CD4-positive, alpha-beta T cell treated with Interleukin-17A for 4 hours (primary cell): ENCODE measurements at regions not wholly inside any gene's neighbourhood (a gene's known extent, or its start where the extent isn't known, plus 50 kb on each side); places are given as distances from the start of the nearest gene placed in this dataset.

Experiments used
- DNase-seq: peaks from one replicate; pipeline ENCODE4 v3.0.0-alpha.2; 2020; ENCODE audit warnings: mixed read lengths

DNA sequence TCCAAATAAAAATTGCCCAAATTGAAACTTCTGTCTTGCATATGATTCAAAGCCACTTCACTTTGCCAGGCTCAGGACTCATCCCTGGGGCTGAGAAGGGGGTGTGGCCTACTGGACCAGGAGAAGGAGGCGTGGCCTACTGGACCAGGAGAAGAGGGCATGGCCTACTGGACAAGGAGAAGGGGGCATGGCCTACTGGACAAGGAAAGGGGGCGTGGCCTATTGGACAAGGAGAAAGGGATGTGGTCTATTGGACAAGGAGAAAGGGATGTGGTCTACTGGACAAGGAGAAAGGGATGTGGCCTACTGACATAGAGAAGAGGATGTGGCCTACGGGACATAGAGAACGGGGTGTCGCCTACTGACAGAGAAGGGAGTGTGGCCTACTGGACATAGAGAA lies 405.3 kb downstream of the RRAGC start:
- DNase-seq: no peak

DNA sequence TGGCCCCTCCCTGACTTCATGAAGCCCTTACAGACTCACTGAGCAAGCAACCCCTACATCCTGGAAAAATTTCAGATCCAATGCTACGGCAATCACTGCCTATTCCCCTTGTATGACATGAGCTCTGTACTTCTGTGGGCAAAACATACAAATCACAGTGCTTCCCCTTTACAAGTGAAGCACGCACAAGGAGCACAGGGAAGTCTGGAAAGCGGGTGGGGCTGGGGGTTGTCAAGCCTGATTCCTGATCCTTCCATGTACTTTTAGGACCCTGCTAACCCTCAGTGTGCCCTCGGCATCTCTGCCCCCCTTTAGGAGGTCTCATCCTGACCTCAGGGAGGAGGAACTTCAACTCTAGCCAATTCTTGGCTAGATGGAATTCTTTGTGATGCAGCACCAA lies 405.7 kb upstream of the POU3F1 start:
- DNase-seq: no peak

DNA sequence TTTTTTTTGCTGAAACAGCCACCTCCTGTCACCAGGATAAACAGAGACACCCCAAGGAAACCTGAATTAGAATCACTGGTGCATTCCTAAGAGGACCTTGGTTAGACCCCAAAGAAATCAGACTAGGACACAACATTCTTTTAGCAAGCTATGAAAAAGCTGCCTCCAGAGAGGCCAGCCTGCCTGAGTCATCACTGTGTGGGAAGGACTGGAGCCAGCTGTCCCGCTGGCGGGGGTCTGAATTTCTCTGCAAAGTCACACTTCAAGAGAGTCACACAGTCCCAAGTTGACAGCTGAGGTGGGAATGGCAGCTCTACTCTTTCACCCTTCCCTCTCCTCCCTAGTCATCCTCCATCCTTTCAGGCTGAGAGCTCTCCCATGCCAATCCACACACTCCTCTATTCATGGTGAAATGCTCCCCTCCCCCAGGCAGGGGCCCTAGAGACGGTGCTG lies 405.0 kb upstream of the POU3F1 start:
- no peak for DNase-seq

DNA sequence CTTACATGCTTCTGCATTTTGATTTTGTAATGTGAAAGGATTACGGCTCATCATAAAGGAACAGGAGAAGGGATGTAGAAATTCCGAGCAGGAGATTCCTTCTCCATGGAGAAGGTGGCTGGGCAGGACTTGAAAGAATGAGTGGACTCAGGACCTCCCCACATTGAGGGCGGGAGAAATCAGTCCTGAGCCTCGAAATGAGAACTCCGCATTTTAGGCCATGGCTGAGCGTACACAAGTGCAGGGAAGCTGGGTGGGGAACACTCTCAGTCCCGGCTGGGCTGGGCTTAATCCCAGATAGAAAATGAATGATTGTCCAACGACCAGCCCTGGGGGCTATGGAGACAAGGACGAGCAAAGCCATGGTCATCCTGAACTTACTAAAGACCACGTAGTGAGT lies 402.3 kb upstream of the POU3F1 start:
- DNase-seq: no peak

DNA sequence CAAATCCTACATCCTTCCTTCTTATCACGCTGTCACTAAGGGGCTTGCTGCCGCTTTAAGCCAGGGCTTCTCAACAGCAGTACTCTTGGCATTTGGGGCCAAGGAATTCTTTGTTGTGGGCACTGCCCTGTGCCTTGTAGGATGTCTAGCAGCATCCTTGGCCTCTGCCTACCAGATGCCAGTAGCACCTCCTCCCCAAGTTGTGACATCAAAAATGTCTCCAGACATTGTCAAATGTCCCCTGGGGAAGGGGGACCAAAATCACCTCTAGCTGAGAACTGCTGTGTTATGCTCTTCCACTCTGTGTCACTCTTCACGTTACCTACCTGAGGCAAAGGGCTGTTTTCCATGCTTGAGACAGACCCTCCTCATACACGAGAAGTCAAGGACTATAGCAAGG lies 400.3 kb upstream of the POU3F1 start:
- no peak for DNase-seq

DNA sequence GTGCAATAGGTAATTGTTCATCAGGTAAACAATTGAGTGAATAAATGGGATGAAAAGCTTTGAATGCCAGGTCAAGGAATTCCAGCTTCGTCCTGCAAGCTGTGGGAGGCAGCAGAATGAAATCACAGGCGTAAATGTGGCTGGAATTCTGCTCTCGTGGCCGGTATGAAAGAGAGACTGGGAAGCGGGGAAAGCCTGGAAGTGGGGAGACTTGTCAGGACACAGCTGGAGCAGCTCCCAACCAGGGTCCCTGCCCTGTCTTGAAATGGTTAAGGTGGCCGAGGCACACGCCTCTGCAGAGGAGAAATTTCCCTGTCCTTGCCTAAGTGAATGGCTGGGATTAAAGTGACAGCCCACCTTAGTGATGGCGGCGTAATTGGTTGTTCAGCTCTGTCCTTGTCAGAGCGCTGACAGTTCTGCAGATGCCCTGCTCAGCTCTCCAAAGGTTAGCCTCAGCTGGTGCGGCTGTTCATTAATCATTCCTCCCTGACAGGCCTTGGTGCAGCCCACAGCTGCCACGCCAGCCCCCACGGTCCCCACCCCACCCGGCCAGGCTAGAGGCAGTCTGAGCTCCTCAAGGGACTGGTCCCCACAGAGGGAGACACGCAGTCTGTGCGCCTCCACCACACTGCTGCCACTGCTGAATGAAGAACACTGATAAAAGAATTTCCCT lies 398.3 kb upstream of the POU3F1 start:
- DNase-seq: no peak

DNA sequence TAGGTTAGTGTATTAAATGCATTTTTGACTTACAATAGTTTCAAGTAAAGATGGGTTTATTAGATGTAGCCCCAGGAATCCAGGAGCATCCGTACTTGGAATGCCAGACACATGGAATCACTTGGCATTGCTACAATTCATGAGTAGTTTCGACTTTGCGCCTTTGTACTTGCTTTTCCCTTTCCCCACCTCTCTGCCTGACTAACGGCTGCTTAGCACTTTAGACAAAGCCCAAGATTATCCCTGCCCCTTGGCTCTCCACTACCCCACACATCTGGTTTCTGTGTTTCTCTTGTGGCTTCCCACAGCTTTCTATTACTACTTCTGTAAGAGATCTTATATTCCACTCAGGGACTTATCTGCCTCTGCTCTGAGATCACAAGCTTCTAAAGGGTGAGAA lies 397.7 kb upstream of the POU3F1 start:
- DNase-seq: no peak

DNA sequence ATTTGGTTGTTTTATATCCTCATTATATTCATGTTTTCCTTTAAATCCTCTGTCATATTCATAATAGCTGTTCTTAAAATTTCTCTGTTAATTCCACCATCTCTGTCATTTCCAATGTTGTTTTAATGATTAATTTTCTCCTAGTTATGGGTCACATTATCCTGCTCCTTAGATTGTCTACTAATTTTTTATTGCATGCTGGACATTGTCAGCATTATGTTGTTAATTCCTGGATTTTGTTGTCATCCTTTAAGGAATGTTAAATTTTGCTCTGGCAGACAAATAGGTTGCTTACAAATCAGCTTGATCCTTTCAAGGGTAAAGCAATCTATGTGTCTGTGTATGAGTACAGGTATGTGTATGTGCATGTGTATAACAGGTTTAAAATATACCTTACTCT lies 393.8 kb upstream of the POU3F1 start:
- no peak for DNase-seq

DNA sequence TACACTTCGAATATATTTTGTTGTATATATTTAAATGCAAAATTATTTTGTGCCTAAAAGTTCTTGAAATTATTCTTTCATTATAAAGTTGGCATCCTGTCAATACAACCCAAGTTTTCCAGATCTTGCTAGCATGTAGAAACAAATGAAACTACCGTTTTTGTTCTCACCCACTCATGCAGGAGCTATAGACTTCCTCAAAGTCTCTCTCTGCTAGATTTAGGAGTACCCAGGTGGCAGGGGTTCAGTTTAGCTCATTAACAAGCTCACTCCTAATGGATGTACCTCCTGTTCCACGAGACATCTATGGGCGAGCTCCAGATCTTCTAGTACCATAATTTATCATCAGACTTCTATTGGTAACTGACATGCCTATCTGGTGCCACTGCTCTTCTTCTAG lies 390.2 kb upstream of the POU3F1 start:
- DNase-seq: no peak

DNA sequence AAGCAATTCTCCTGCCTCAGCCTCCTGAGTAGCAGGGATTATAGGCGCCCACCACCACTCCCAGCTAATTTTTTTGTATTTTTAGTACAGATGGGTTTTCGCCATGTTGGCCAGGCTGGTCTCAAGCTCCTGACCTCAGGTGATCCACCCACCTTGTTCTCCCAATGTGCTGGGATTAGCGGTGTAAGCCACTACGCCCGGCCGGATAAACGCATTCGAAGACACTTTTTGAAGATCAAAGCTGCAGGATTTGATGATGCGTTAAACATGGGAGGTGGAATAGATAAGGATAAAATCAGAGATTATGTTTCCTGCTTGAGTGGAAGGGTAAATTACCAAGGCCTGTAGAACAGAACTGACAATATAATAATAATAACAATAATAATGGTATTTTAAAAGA lies 389.4 kb upstream of the POU3F1 start:
- DNase-seq: no peak

DNA sequence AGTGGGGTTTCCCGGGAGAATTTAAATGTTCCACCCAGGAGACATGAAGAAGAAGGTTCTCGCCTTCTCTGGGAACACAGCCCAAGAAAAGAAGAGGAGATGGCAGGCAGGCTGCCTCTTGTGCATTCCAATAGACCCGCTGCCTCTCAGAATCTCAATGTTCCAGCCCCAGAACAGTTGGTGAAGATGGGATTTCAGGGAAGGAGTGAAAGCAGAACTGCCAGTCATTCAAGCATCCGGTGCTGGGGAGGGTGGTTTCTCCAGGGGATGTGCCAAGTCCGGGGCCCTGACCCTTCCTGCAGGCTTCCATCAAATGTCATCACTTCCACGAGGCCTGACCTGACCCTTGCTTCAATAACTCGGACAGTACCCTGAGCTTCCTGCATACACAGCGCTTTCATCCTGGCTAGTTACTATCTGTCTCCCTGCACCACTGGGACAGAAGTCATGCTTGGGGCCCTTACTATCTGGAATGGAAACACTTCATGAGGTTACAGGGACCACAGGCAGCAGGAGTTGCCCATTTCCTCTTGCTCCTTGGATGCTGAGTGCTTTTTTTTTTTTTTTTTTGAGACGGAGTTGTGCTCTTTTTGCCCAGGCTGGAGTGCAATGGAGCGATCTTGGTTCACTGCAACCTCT lies 386.6 kb upstream of the POU3F1 start:
- DNase-seq: no peak

DNA sequence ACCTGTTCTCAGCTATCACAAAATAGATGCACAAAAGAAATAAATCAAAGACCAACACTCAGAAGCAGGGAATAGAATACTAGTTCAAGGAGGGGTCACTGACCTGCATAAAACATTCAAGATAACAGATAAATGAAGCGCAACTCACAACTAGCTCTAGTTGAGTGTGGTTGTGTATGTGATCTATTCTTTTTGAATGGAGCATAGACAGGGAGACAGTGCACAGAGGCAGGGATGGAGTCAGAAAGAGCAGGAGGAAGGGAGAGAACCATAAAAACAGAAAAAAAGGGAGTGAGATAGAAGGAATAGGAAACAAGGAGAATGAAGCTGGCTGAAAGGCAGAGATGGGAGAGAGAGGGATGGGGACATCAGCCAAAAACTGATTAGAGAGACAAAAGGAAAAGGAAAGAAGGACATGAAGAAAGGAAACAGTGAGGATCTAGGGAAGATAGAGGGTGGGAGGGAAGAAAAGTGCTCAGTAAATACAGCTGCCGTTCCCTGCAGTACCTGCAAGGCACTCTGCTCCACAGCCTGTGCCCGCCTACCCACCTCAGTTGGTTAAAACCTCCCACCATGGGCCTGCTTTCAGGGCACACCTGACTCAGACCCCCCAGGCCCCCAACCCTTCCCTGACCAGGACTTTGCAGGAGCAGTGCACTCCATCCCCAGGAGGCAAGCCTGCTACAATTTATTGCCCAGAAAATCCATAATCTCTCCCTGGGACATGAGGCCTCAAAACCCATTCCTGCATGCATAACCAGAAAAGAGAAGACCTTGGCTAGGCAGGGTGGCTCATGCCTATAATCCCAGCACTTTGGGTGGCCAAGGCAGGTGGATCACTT lies 385.2 kb upstream of the POU3F1 start:
- no peak for DNase-seq

DNA sequence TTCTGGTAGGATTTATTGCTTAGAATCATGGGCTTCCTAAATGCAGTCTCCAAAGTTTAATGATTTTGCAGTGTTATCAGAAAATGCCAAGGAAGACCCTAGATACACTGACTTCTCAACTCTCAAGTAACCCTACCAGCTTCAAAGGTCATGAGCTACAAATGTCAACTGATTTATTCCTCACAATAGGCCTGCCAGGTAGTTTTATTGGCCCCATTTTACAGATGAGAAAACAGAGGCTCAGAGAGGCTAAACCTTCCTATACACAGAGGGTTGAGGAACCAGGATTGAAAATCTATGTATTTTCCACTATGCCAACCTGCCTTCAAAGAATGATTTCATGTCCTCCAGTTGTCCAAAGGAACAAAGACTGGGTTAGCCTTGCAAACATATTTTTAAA lies 384.4 kb upstream of the POU3F1 start:
- DNase-seq: no peak

DNA sequence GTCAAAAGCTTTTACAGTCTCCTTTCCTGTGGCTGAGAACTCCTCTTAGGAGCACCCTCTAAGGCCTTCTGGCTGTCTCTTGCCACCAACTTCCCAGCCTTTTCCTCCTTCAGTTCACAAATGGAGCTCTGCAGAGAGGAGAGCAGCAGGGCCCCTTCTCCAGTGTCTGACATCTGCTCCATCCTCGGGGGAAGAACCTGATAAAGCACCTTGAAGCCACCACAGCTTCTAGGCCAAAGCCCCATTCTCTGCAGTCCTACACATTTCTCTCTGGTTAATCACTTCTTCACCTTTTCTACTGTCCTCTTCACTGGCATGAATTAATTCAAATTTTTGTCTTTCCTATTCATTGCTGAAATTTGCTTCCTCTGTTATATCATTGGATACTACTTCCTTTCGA lies 378.1 kb upstream of the POU3F1 start:
- DNase-seq: no peak

DNA sequence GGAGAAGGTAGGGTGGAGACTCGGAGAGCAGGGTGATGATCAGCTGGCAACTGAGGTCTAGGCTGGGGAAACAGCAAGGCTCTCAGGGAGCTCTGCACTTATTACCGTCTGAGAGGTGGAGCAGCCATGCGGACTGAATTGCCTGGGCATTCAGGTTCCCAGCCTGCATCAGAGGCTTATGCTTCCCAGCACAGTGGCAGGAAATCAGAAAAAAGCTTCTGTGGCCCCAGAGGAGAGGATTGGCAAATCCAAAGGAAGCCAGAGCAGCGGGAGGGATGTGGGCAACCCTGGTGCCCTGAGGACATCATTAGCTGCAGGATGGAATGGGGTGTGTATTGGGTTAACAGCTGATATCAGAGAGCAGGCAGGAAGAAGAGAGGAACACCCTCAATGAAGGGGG lies 374.1 kb upstream of the POU3F1 start:
- no peak for DNase-seq

DNA sequence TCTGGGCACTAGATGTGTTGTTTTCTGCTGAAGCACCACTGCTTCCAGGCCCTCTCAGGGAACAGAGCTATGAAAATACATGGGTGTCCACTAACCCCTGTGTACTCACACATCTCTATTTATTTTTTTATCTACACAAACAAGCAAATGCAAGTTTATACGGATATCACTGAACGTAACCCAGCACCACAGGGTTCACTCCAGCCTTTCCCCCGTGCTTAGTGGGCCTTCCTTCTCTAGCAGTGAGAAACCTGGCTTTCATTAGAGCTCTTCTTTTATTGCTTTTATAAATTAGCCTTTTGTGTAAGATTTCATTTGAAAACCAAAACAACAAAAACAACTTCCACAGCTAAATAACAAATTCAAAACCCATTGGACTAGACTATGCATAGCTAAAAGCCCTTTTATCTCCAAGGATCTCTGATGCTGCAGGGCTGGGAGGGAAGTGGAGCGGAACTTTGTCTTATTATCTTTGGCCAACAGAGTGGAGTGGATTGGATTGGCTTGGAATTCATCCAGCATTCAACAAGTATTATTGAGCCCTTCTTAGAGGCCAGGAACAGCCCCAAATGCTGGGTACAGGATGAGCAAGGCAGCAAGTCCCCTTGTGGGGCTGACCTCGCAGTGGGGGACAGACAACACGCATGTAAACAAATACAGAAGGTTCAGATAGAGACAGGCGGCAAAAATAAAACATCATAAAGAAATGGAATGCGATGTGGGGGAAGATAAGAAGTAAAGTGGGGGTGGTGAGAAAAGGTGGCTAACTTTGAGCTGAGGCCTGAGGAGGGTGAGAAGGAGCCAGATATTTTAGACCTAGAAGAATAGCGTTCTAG lies 371.8 kb upstream of the POU3F1 start:
- no peak for DNase-seq

DNA sequence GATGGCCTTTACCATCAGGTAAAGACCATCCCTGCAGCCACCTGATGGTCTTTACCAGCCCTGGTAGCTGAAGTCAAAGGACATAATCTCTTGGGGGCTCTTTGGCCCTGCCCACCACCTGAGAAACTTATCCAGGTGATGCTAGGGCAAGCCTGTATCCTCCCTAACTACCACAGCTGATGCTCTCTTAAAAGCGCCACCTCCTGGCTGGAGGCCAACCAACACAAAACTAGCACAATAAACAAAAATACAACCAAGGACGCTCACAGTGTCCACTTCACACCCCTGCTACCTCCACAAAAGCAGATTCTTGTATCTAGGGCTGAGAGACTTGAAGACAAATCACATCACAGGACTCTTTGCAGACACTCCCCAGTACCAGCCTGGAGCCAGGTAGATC lies 357.1 kb upstream of the POU3F1 start:
- no peak for DNase-seq

DNA sequence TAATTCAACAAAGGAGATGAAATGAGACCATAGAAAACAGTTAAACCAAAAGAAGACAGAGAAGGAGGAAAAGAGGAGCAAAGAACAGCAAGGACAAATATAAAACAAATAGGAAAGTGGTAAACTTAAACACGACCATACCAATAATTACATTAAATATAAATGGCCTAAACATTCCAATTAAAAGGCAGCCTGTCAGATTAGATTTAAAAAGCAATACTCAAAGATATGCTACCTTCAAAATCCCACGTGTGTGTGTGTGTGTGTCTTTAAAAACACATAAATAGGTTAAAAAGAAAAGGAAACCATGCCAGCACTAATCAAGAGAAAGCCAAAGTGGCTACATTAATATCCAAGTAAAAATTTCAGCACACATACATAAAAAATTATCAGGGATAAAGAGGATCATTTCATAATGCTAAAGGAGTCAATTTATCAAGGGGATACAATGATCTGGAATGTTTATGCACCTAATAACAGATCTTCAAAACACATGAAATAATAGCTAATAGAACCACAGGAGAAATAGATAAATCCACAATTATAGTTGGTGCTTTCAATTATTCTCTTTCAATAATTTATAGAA lies 355.7 kb upstream of the POU3F1 start:
- DNase-seq: no peak

DNA sequence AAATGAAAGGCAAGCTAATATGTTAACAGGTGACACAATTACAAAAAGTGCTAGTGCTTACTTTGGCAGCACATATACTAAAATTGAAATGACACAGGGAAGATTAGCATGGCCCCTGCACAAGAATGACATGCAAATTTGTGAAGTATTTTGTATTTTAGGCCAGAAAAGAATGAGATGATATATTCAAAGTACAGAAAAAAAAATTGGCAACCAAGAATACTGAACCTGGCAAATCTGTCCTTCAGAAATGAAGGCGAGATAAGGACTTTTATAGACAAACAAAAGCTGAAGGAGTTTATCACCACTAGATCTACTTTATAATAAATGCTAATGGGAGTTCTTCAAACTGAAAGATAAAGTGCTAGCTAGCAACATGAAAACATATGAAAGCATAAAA lies 350.0 kb upstream of the POU3F1 start:
- DNase-seq: no peak

DNA sequence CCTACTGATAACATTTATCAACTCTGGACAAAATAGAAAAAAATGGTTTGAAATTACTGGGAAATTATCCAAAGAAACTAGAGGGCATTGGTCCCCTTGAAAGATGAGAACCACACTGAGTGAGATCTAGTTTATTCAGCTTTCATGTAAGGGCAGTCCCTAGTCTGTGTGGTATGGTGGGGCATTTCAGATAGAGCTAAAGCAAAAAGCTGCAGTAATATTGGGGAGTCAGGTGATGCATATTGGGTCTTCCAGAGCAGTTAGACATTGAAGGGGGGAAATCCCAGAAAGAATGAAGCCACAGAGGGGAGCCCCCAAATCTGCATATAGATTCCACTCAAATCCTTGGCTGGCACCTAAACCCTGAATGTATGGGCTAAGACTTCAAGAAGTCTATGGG lies 347.7 kb upstream of the POU3F1 start:
- DNase-seq: no peak

DNA sequence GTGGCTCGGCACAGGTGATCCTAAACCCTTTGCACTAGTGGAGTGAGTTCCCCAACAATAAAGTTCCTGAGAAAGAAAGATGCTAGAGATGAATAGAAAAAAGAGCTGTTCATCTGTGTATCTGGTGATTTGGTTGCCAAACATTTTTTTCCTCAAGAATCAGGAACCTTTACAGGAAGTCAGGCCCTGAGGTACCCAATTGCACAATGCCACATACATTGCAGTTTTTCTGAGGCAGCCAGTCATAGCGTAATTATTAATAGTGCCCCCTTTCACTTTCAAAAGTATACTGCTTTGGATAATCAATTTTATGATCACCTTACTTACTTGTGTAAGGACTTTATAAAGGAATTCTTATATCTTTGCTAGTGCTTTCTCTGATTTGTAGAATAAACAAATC lies 346.3 kb upstream of the POU3F1 start:
- no peak for DNase-seq

DNA sequence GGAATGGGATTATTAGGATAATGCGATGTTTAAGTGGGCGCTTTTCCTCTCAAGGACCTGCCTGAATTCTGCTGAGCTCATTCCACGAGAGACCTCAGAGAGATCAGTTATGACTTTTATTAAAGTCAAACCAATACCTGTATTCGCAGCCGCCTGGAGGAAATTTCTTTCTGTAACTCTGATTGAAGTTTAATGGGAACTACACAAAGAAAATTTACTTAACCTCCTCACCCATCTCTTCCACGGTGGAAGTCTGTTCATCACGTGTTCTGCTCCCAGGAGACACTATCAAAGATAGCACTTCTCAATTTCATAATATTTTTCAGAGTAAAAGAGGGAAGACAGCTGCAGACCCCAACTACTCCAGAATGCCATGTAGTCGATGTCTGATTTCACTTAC lies 334.7 kb upstream of the POU3F1 start:
- DNase-seq: no peak

DNA sequence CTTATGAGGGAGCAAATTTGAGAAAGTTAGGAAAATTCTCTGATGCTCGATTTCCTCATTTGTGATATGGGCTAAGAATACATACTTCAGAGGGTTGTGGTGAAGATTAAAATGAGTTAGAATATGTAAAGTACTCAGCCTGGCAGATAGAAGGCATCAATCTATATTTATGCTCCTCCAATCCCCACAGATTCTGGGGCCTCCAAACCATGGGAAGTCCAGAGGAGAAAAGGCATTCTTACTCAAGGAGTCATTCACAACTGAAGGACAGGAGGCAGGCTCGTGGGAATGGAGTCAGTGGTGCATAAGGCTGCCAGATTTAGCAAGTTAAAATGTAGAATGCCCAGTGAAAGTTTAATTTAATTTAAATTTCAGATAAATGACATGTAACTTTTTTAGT lies 330.0 kb upstream of the POU3F1 start:
- DNase-seq: no peak
